Activated T-helper 1 cell treated with anti-CD3 and anti-CD28 coated beads, Interleukin-12 subunit alpha, Interleukin-12 subunit beta, Interleukin-2, Interleukin-4 antibody, amounts not matched to agents 30 ng/mL and 10 ng/mL and 1 ng/mL, durations not matched to agents 14 hours and 24 hours and 36 hours (primary cell): ENCODE measurements at regions not wholly inside any gene's neighbourhood (a gene's known extent, or its start where the extent isn't known, plus 50 kb on each side); places are given as distances from the start of the nearest gene placed in this dataset.

ENCODE experiments used
- DNase-seq: peaks from one replicate; pipeline ENCODE4 v3.0.0; 2021; ENCODE audit warnings: low spot score
- H3K27ac Mint-ChIP-seq: one replicate; pipeline ENCODE4 v1.8.0; 2021; ENCODE audit warnings: mild to moderate bottlenecking, mixed read lengths
- H3K27me3 Mint-ChIP-seq: one replicate; pipeline ENCODE4 v1.8.0; 2022; ENCODE audit warnings: mild to moderate bottlenecking, moderate library complexity, mixed read lengths; ENCODE audit not compliant: insufficient read depth
- H3K36me3 Mint-ChIP-seq: one replicate; pipeline ENCODE4 v1.8.0; 2021; ENCODE audit warnings: low read depth, mixed read lengths
- H3K4me1 Mint-ChIP-seq: one replicate; pipeline ENCODE4 v1.8.0; 2021; ENCODE audit warnings: low read depth, mixed read lengths
- H3K4me3 Mint-ChIP-seq: one replicate; pipeline ENCODE4 v1.8.0; 2021; ENCODE audit warnings: mild to moderate bottlenecking, moderate library complexity, mixed read lengths
- H3K9me3 Mint-ChIP-seq: one replicate; pipeline ENCODE4 v1.8.0; 2021; ENCODE audit warnings: mixed read lengths
- intact Hi-C: fragments of 100-400 bp; cut with micrococcal nuclease; formaldehyde crosslinking; loops from one replicate; pipeline ENCODE4 v1.15.1; 2024

DNA sequence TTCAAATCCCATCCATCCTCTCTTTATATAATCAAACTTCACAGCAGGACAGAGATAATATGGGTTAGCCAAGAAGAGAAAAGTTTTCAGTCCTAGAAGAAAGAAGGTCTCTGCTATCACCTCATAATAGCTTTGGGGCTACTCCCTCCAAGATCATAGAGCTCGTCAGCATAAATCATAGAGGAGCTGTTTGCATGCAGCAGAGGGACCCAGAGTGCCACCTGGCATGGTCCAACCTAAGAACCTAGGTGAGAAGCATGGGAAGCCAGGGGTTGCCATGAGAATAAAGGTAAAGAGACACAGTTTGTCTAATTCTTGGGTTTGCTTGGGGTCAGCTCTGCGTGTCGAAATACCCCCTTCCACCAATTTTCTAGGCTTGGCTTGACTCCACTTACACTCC is 87.1 kb upstream of the CYP1B1 start:
- Mint-ChIP-seq H3K27me3 (peaks cover 30% of the 10 kb centered on the region), H3K27ac (no peak overlapping the region), H3K9me3 (no peaks in the 10 kb centered on the region), H3K4me3 (no peak overlapping the region), H3K36me3 (no peaks in the 10 kb centered on the region), H3K4me1 (no peaks in the 10 kb centered on the region)
- intact Hi-C loops: no loop called here
- no peak for DNase-seq

DNA sequence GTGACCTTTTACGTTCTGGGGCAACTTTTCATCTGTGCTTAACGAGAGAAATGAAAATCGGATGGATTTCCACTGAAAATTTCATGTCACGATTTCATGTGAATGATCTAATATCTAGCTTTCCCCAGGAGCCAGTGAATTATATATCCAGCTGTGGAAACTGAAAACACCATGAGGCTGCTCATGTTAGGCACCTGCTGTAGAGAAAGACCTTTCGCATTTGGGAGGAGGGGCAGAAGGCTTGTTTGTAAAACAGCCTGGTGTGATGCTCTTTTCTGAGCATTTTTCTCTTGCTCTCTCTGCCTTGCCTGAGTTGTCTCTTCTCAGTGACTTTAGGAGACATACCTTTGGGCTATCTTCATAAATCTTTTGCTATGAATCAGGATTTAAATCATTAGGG is 84.6 kb upstream of the CYP1B1 start:
- no peak for DNase-seq
- Mint-ChIP-seq H3K36me3 (no peaks in the 10 kb centered on the region), H3K9me3 (no peaks in the 10 kb centered on the region), H3K27ac (no peak overlapping the region), H3K4me1 (no peaks in the 10 kb centered on the region), H3K4me3 (no peak overlapping the region), H3K27me3 (peaks cover 28% of the 10 kb centered on the region)
- intact Hi-C loops: no loop called here

DNA sequence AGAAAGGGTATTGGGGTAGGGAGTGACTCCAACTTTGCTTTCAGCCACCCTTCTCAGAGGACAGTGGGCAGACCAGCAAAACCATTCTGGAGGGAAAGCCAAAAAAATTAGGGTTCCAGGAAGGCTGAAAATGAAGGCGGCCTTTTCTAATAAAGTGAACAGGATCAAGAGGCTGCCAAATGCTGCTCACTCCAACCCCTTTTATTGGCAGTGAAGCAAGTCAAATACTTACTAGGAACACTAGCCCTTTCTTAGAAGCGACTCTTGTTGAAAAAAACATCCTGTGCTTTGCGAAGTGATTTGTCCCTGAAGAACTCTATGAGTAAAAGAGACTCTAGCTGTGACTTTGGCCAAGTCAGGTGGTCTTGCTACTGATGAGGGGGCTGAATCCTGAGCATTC is 83.6 kb upstream of the CYP1B1 start:
- Mint-ChIP-seq H3K36me3 (no peaks in the 10 kb centered on the region), H3K4me1 (no peaks in the 10 kb centered on the region), H3K9me3 (no peaks in the 10 kb centered on the region), H3K4me3 (no peak overlapping the region), H3K27ac (no peak overlapping the region), H3K27me3 (peaks cover 23% of the 10 kb centered on the region)
- no peak for DNase-seq
- intact Hi-C loops: no loop called here

DNA sequence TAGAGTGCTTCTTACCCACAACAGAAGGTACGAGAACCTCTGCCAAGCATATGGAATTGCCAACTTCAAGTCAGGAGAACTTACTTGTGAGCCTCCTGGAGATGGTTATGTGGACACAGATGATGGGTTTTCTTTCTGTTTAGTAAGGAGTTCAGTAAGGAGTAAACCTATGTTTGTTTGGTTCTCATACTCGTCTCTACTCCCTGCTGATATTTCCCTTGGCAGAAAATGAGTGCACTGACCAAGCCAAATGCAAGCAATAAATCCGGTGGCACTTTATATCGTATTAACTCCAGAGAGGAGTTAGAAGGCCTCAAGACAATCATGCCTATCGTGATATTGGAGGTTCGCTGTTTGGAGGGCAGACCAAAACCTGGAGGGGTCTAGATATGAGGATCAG is 83.2 kb upstream of the CYP1B1 start:
- Mint-ChIP-seq H3K4me3 (no peak overlapping the region), H3K27ac (no peak overlapping the region), H3K9me3 (no peaks in the 10 kb centered on the region), H3K27me3 (peaks cover 21% of the 10 kb centered on the region), H3K36me3 (no peaks in the 10 kb centered on the region), H3K4me1 (no peaks in the 10 kb centered on the region)
- intact Hi-C loops: no loop called here
- no peak for DNase-seq

DNA sequence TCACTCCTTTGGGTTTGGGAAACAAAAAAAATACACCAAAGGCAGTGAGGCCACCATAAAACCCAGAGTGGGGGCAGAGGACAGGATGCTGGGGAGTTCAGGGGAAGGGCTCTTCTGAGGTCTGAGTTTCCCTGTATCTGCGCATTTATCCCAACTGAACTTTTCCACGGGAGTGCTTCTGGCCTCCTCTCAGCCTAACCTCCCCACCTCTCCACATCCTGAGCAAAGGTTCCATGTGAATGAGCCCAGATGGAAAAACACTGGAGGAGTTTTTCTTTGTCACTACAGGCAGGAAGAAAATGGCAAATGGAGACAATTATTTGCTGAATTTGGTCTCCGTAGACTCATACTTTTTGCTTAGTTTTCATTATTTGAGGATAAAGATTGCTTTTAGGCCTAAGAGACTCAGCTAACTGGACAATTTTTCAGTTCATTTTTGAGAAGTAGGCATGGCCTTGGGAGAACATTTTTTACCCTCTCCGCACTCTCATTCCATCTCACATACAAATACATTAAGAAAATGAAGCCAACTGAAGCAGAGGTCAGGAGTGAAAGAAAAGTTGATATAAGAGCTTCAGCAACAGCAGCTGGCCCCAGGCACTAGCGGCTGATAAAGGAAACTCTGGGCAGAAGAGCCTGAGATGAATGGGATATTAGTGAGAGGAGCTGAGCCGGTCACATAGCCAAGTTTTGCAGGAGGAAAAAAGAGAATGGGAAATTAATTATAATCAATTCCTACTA is 82.6 kb upstream of the CYP1B1 start:
- Mint-ChIP-seq H3K27ac (no peak overlapping the region), H3K4me3 (no peak overlapping the region), H3K36me3 (no peaks in the 10 kb centered on the region), H3K9me3 (no peaks in the 10 kb centered on the region), H3K27me3 (peaks cover 16% of the 10 kb centered on the region), H3K4me1 (no peaks in the 10 kb centered on the region)
- no peak for DNase-seq
- intact Hi-C loops: no loop called here

DNA sequence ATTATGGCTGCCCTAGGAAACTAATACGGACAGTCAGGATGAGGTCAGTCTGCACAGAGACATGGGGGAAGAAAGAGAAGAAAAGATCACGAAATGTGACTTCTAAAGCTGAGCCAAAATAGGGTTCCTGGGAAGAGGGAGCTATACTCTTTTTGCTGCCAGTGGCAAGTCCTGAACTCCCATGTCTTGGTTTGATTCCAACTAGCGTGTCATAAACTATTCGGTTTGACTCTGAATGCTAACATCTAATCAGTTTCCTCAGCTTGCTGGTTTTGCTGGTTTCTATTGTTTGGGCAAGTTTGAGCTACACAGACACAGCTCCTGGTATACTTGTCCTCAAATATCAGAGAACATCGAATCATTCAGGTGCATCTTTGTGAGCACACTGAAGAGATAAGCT is 80.5 kb upstream of the CYP1B1 start:
- Mint-ChIP-seq H3K27me3 (peaks cover 26% of the 10 kb centered on the region), H3K4me1 (no peaks in the 10 kb centered on the region), H3K27ac (no peak overlapping the region), H3K4me3 (no peak overlapping the region), H3K9me3 (no peaks in the 10 kb centered on the region), H3K36me3 (no peaks in the 10 kb centered on the region)
- DNase-seq: no peak
- intact Hi-C loops: no loop called here

DNA sequence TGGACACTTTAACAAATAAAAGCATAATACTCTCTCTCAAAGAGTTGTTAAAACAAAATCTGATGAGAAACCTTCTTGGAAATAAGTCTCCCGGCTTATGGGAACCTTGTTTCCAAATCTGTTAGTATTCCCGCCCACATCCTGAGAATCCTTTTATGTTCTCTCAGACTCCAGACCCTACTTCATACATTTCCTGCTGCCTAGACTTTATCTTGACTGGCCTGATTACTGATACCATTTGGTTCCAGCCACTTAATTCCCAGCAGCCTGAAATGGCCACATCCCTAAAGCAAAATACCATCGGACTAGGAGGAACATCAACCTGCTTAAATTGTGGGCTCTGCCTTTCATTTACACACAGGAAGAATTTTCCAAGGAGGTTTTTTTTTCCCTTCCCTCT is 79.1 kb upstream of the CYP1B1 start:
- intact Hi-C loops: no loop called here
- DNase-seq: no peak
- Mint-ChIP-seq H3K36me3 (no peaks in the 10 kb centered on the region), H3K27ac (no peak overlapping the region), H3K4me3 (no peak overlapping the region), H3K9me3 (no peaks in the 10 kb centered on the region), H3K4me1 (no peaks in the 10 kb centered on the region), H3K27me3 (peaks cover 20% of the 10 kb centered on the region)

DNA sequence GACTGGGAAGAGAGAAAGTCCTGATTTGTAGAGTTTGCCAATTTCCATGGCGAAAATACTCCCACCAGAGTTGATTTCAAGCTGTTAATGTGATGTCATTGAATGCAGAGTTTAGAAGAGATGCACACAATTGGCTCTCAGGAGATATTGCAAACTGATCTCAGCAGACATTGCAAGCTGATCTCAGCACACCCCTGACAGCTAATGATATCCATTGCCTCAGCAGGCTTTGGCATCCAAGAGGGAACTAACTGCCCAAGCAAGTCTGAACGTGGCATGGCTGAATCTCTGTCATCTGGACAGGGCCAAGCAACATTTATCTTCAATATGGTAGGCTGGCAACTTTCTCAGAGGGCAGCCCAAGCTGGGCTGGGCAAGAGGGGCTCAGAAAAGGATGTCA is 78.4 kb upstream of the CYP1B1 start:
- no peaks in the 10 kb centered on the region for H3K36me3 Mint-ChIP-seq
- H3K4me1 Mint-ChIP-seq: no peaks in the 10 kb centered on the region
- no peak overlapping the region for H3K4me3 Mint-ChIP-seq
- H3K27ac Mint-ChIP-seq: no peak overlapping the region
- no peaks in the 10 kb centered on the region for H3K9me3 Mint-ChIP-seq
- DNase-seq: no peak
- H3K27me3 Mint-ChIP-seq: peaks cover 20% of the 10 kb centered on the region
- intact Hi-C loops: no loop called here

DNA sequence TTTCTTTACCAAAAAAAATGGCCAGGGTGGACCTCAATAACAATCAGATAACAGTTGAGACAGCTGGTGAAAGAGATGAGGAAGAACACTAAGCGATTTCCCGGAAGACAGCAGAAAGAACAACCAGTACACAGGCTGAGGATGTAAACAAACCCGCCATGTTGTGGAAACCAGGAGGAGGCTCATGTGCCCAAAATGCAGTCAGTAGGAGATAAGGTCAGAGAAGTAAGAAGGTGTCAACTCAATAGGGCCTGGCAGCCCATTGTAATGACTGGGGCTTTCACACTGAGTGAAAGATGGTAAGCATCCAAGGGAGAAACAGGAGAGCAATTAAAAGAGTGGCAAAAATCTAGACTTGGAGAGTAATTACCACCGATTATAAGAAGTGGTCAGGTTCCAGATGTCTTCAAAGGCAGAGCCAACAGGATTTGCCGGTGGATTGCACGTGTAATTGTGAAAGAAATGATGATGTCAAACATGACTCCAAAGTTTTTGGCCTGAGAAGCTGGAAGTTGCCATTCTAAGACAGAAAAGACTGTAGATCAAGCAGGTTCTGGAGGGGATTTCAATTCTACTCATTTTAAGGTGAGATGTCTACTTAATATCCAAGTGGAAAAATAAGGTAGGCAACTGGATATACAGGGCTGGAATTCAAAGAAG is 77.7 kb upstream of the CYP1B1 start:
- Mint-ChIP-seq H3K27me3 (peaks cover 18% of the 10 kb centered on the region), H3K36me3 (no peaks in the 10 kb centered on the region), H3K4me1 (no peaks in the 10 kb centered on the region), H3K9me3 (no peaks in the 10 kb centered on the region), H3K27ac (no peak overlapping the region), H3K4me3 (no peak overlapping the region)
- intact Hi-C loops: no loop called here
- no peak for DNase-seq

DNA sequence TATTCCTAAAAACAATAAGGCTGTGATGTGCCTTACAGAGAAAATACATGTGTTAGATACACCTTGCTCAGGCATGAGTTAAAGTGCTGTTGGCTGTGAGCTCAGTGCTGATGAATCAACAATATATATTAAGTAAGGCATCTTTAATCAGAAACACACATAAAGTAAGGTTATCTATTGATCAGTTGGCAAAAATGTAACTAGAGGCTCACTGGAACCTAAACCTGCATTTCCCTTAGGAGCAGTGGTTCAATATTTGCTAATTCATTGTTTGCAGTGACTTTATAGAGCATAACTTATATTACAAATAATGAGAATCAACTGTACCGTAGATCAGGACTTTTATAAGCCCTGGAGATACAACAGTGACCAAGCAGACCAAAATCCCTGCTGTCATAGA is 77.0 kb upstream of the CYP1B1 start:
- H3K9me3 Mint-ChIP-seq: no peaks in the 10 kb centered on the region

DNA sequence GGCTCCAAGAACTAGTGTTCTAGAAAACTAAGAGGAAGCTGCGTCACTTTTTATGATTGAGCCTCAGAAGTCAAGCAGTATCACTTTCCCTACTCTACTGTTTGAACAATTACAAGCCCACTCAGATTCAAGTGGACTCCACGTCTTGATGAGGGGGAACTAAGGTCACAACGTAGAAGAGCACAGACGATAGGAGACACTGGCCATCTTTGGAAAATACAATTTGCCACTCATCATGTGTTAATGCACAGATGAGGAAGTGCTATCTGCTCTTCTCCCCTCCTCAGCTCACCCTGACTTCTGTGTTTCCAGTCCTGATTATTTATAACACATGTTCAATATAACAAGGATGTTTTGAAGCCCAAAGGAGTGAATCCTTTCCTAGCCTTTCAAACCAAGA is 76.1 kb upstream of the CYP1B1 start:
- no peak overlapping the region for H3K4me3 Mint-ChIP-seq
- peaks cover 4% of the 10 kb centered on the region for H3K4me1 Mint-ChIP-seq
- no peaks in the 10 kb centered on the region for H3K36me3 Mint-ChIP-seq
- peaks cover 17% of the 10 kb centered on the region for H3K27me3 Mint-ChIP-seq
- no peak overlapping the region for H3K27ac Mint-ChIP-seq
- DNase-seq: no peak
- H3K9me3 Mint-ChIP-seq: no peaks in the 10 kb centered on the region
- intact Hi-C loops: no loop called here

More for the DNA sequence above, 77.0 kb upstream of the CYP1B1 start:
- no peak for DNase-seq
- Mint-ChIP-seq H3K36me3 (no peaks in the 10 kb centered on the region), H3K27ac (no peak overlapping the region), H3K4me3 (no peak overlapping the region), H3K27me3 (peaks cover 18% of the 10 kb centered on the region), H3K4me1 (no peaks in the 10 kb centered on the region)
- intact Hi-C loops: no loop called here

DNA sequence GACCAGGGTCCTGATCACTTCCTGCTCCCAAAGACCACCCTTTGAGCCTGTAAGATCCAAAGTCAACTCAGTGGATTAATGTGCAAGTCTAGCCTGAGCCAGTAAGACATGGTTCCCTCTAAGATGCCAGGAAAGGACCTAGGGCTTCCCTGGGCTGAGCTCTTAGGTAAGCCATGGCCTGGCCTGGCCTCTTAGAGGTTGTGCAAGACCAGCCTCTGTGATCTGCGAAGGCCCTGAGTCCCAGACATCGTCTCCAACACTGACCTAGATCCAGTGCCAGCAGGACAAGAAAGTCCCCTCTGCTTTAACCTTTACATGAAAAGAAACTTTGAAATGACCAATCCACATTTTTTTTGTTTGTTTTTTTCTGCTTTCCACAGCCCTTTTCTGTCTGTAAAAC is 73.6 kb upstream of the CYP1B1 start:
- Mint-ChIP-seq H3K36me3 (no peaks in the 10 kb centered on the region), H3K9me3 (no peaks in the 10 kb centered on the region), H3K27ac (no peak overlapping the region), H3K4me1 (peaks cover 8% of the 10 kb centered on the region), H3K4me3 (no peak overlapping the region), H3K27me3 (peaks cover 14% of the 10 kb centered on the region)
- intact Hi-C loops: loop anchor here (5.0 kb wide), 1 partner anchor 42 kb away; no protein-coding TSS in a partner anchor
- DNase-seq: no peak

DNA sequence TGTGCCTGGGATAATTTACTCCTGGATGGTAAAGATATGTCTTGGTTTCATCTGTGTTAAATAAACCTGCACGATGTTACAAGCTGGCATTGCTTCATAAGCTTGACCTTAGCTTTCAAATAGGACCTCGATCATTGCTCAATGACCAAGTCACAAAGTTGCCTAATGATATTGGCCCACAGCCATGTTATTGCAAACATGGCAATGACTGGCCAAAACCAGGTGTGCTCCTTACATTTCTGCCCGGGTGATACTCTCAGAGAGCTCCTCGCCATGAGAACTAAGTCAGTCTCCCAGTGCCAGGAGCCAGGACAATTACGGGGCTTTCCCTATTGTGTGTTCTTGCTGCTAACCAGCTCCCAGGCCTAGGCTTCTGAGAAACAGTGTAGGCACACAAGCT is 72.5 kb upstream of the CYP1B1 start:
- Mint-ChIP-seq H3K27me3 (peaks cover 14% of the 10 kb centered on the region), H3K36me3 (no peaks in the 10 kb centered on the region), H3K4me1 (peaks cover 8% of the 10 kb centered on the region), H3K4me3 (no peak overlapping the region), H3K9me3 (no peaks in the 10 kb centered on the region), H3K27ac (no peak overlapping the region)
- intact Hi-C loops: loop anchor here (5.0 kb wide), 1 partner anchor 41 kb away; no protein-coding TSS in a partner anchor
- no peak for DNase-seq
